ENCODE measurements at regions not wholly inside any gene's neighbourhood (a gene's known extent, or its start where the extent isn't known, plus 50 kb on each side); places are given as distances from the start of the nearest gene placed in this dataset.

DNA sequence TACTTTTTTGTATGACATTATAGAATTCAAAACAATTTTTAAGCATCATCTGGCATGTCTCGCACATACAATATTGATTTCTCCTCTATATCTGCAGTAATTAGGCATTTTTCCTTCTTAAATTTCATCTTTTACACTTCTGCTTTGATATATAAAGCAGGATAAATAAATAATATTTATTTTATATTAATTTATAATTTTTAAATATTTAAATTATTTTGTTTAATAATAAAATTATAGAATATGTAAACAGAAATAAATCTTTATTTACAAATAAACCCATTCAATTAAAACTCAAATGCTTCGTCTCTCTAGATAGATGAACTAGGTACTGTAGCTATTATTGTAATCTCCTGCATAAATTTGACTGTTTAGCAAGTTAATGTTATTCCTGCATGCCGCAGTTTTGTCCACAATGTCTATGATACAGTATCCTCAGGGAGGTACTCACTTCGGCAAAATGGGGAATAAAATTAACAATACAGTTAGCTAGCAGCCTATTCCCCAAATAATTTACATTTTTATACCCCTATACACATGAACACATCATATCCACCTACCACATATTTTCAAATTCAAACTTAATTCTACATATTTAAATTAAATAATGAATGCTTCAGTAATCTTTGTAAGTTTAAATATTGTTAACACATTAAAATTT lies 473.6 kb upstream of the SLC10A2 start:
- TF ChIP-seq EZH2 (IDR thresholded peaks at IDR 0.05; ENCODE audit: insufficient read depth, poor library complexity, severe bottlenecking) (no peak), EZH2phosphoT487 (IDR thresholded peaks at IDR 0.05; ENCODE audit: insufficient read depth, low read depth) (no peak)
